OCI-LY7 (cell line): ENCODE measurements at regions not wholly inside any gene's neighbourhood (a gene's known extent, or its start where the extent isn't known, plus 50 kb on each side); places are given as distances from the start of the nearest gene placed in this dataset.

Source experiments
- BruUV-seq: library from RNA; stranded (reverse); fragments of 400-500 nt; replicated peaks from 2 replicates; lab custom pipeline; 2021; lab: Mats Ljungman, UMichigan
- CTCF ChIA-PET: fragments of 300-600 bp; sonication (Branson Sonifier 250); formaldehyde crosslinking; loops from one replicate; lab custom pipeline; 2022; ENCODE audit warnings: antibody characterized with exemption; ENCODE audit not compliant: unreplicated experiment; lab: Charles Lee
- POLR2A ChIA-PET: fragments of 300-600 bp; sonication (Branson Sonifier 250); formaldehyde crosslinking; loops from one replicate; lab custom pipeline; 2022; ENCODE audit warnings: antibody characterized with exemption; lab: Charles Lee
- DNase-seq: peaks from one replicate; pipeline ENCODE4 v3.0.0-alpha.2; 2015; ENCODE audit warnings: low spot score
- H2AFZ ChIP-seq: fragments of 200-600 bp; sonication (generic), shearing (Covaris generic); 2 replicates; pipeline ENCODE4 v1.6.1; 2014; ENCODE audit warnings: mild to moderate bottlenecking, antibody characterized with exemption, low read length, moderate library complexity
- H3K27ac ChIP-seq: fragments of 200-600 bp; sonication (generic); 2 replicates; pipeline ENCODE4 v1.5.1; 2014; ENCODE audit warnings: mixed run types, low read depth, mild to moderate bottlenecking, moderate library complexity, low read length, inconsistent platforms; ENCODE audit not compliant: poor library complexity, severe bottlenecking
- H3K36me3 ChIP-seq: fragments of 200-600 bp; sonication (generic); 2 replicates; pipeline ENCODE4 v1.6.1; 2014; ENCODE audit warnings: mild to moderate bottlenecking, antibody characterized with exemption, low read length, moderate library complexity, mixed read lengths; ENCODE audit not compliant: insufficient read depth
- H3K4me1 ChIP-seq: fragments of 200-600 bp; sonication (generic); 2 replicates; pipeline ENCODE4 v1.5.1; 2014; ENCODE audit warnings: mild to moderate bottlenecking, low read length; ENCODE audit not compliant: insufficient read depth, poor library complexity, severe bottlenecking
- H3K4me2 ChIP-seq: fragments of 200-600 bp; sonication (generic); 2 replicates; pipeline ENCODE4 v1.6.1; 2014; ENCODE audit warnings: mild to moderate bottlenecking, low read length
- H3K4me3 ChIP-seq: fragments of 200-600 bp; sonication (generic); 2 replicates; pipeline ENCODE4 v1.5.1; 2014; ENCODE audit warnings: mild to moderate bottlenecking, low read depth, low read length; ENCODE audit not compliant: poor library complexity, severe bottlenecking
- H3K79me2 ChIP-seq: fragments of 200-600 bp; sonication (generic); 2 replicates; pipeline ENCODE4 v1.6.1; 2016; ENCODE audit warnings: low read depth, mild to moderate bottlenecking, low read length, moderate library complexity, mixed read lengths; ENCODE audit not compliant: insufficient read depth
- H3K9me2 ChIP-seq: fragments of 200-600 bp; sonication (generic); 2 replicates; pipeline ENCODE4 v1.6.1; 2016; ENCODE audit warnings: mild to moderate bottlenecking, low read length, mixed read lengths; ENCODE audit not compliant: insufficient read depth
- H3K9me3 ChIP-seq: fragments of 200-600 bp; sonication (generic); 2 replicates; pipeline ENCODE4 v1.6.1; 2014; ENCODE audit warnings: mild to moderate bottlenecking, mixed run types, low read length, mixed read lengths
- H4K20me1 ChIP-seq: fragments of 200-600 bp; sonication (generic); 2 replicates; pipeline ENCODE4 v1.6.1; 2014; ENCODE audit warnings: mild to moderate bottlenecking, antibody characterized with exemption, low read length, moderate library complexity, mixed read lengths; ENCODE audit not compliant: insufficient read depth
- EZH2phosphoT487 ChIP-seq: fragments of 200-600 bp; sonication (generic); IDR thresholded peaks from 2 replicates; pipeline ENCODE4 v1.6.1; 2018; ENCODE audit warnings: low read depth, borderline replicate concordance, mild to moderate bottlenecking, mixed run types, antibody characterized with exemption, low read length, moderate library complexity, mixed read lengths
- intact Hi-C: fragments of 100-400 bp; cut with micrococcal nuclease; formaldehyde crosslinking; loops from one replicate; pipeline ENCODE4 v1.10.0; 2022; ENCODE audit not compliant: unreplicated experiment
- TF ChIP-seq, protein P1 (sequence below): fragments of 200-600 bp; sonication (generic); conservative IDR thresholded peaks from 2 replicates; pipeline ENCODE4 v1.5.1; 2014; ENCODE audit warnings: mild to moderate bottlenecking, antibody characterized with exemption, low read length, moderate library complexity, mixed read lengths

GRCh38 chr4:59983852-59984251 is 1216.3 kb upstream of the ADGRL3 start:
- peaks cover 4% of the 10 kb centered on the region; the same call in 1 of the 2 replicates for H3K9me2 ChIP-seq
- H2AFZ ChIP-seq = no peak overlapping the region
- DNase-seq = no peak
- no peaks in the 10 kb centered on the region for H3K36me3 ChIP-seq
- CTCF ChIA-PET = no interaction called here
- H3K4me2 ChIP-seq = no peak overlapping the region
- H4K20me1 ChIP-seq = no peaks in the 10 kb centered on the region
- H3K4me1 ChIP-seq = no peaks in the 10 kb centered on the region
- H3K79me2 ChIP-seq = no peaks in the 10 kb centered on the region
- BruUV-seq = no TSS peak
- intact Hi-C loops = no loop called here
- TF ChIP-seq, protein P1, sequence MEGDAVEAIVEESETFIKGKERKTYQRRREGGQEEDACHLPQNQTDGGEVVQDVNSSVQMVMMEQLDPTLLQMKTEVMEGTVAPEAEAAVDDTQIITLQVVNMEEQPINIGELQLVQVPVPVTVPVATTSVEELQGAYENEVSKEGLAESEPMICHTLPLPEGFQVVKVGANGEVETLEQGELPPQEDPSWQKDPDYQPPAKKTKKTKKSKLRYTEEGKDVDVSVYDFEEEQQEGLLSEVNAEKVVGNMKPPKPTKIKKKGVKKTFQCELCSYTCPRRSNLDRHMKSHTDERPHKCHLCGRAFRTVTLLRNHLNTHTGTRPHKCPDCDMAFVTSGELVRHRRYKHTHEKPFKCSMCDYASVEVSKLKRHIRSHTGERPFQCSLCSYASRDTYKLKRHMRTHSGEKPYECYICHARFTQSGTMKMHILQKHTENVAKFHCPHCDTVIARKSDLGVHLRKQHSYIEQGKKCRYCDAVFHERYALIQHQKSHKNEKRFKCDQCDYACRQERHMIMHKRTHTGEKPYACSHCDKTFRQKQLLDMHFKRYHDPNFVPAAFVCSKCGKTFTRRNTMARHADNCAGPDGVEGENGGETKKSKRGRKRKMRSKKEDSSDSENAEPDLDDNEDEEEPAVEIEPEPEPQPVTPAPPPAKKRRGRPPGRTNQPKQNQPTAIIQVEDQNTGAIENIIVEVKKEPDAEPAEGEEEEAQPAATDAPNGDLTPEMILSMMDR = no peak
- no peak overlapping the region for H3K27ac ChIP-seq
- POLR2A ChIA-PET = no interaction called here
- no peaks in the 10 kb centered on the region for H3K9me3 ChIP-seq
- no peak overlapping the region for H3K4me3 ChIP-seq

GRCh38 chr4:59987289-59987688 is 1212.8 kb upstream of the ADGRL3 start:
- Histone ChIP-seq H3K9me3 (no peaks in the 10 kb centered on the region), H4K20me1 (no peaks in the 10 kb centered on the region), H3K4me3 (no peak overlapping the region), H3K79me2 (no peaks in the 10 kb centered on the region), H3K4me1 (no peaks in the 10 kb centered on the region), H3K9me2 (peaks cover 4% of the 10 kb centered on the region; the same call in 1 of the 2 replicates), H3K27ac (no peak overlapping the region), H3K36me3 (no peaks in the 10 kb centered on the region), H2AFZ (no peak overlapping the region), H3K4me2 (no peak overlapping the region)
- intact Hi-C loops = no loop called here
- ChIA-PET CTCF (no interaction called here), POLR2A (interaction anchor here (0.6 kb wide), 1 partner anchor 182 kb away, joined by 3 read pairs; no protein-coding TSS in a partner anchor)
- no peak for DNase-seq
- no TSS peak for BruUV-seq
- TF ChIP-seq, protein P1 = no peak
- TF ChIP-seq EZH2phosphoT487 = no peak

GRCh38 chr4:59994118-59994517 is 1206.0 kb upstream of the ADGRL3 start:
- POLR2A ChIA-PET = no interaction called here
- no peak for DNase-seq
- Histone ChIP-seq H4K20me1 (no peaks in the 10 kb centered on the region), H2AFZ (no peak overlapping the region), H3K4me1 (no peaks in the 10 kb centered on the region), H3K36me3 (no peaks in the 10 kb centered on the region), H3K9me3 (0 out of 2 replicates have a peak, but pooled peaks cover 5% of the 10 kb centered on the region), H3K4me2 (no peak overlapping the region), H3K9me2 (no peaks in the 10 kb centered on the region), H3K79me2 (no peaks in the 10 kb centered on the region), H3K4me3 (no peak overlapping the region), H3K27ac (no peak overlapping the region)
- TF ChIP-seq EZH2phosphoT487 = no peak
- TF ChIP-seq, protein P1 = no peak
- CTCF ChIA-PET = no interaction called here
- no TSS peak for BruUV-seq
- intact Hi-C loops = no loop called here
